ENCODE measurements at regions not wholly inside any gene's neighbourhood (a gene's known extent, or its start where the extent isn't known, plus 50 kb on each side); places are given as distances from the start of the nearest gene placed in this dataset.

DNA sequence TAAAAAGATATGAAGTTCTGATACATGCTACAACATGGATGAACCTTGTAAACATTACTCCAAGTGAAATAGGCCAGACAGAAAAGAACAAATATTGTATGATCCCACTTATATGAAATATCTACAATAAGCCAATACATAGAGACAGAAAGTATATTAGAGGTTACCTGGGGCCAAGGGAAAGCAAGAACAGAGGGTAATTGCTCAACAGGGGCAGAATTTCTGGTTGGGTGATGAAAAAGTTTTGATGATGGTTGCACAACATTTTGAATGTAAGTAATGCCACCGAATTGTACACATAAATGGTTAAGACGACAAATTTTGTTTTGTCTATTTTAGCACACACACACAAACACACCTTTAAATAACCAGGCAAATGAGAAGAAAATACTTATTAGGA is 268.4 kb downstream of the FOXO1 start:
- TF ChIP-seq SIN3A (IDR thresholded peaks at IDR 0.05; ENCODE audit: borderline replicate concordance, insufficient read depth, low read length) (no peak), REST (IDR thresholded peaks at IDR 0.05; ENCODE audit: insufficient read depth in 1 of 2, low read depth in 2 of 2, low read length in 2 of 2) (no peak)

All from PFSK-1 (cell line).